RPMI7951 (cell line): ENCODE measurements at regions not wholly inside any gene's neighbourhood (a gene's known extent, or its start where the extent isn't known, plus 50 kb on each side); places are given as distances from the start of the nearest gene placed in this dataset.

Experiments used
- DNase-seq: peaks from one replicate; pipeline ENCODE4 v3.0.0-alpha.2; 2012; ENCODE audit warnings: low read depth

- DNase-seq: peak; percentile 61
These were observed 118.9 kb upstream of the SSTR4 start for GRCh38 chr20:22916021-22916842.

DNA sequence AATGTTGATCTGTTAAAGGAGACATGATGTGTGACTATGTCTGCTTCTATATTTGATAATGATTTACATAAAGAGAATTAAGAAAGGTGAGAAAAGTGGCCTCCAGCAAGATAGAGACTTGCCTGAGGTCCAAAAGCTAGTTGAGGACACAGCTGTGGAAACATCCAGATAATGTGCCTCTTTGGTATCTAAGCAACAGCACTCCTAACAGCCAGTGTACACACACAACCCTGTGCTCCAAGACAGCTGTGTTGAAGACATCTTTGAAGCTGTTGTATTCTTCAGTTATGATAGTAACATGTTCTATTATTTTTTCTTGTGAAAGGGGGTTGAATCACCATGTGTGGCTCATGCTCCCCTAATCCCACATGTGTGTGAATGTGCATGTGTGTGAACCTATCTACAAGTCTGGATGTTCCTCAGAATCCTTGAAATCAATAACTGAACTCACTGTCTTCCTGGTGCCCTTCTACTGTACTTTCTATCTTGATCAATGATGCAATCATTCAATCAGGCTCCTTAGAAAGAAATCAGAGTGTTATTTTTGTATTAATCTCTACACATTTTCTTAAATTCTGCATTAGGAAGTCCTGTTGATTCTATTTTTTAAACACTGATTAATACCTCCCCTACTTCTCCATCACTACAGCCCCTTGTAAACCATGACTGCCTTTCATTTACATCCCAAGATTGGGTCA is 116.7 kb upstream of the SSTR4 start:
- peak; percentile 53 for DNase-seq

DNA sequence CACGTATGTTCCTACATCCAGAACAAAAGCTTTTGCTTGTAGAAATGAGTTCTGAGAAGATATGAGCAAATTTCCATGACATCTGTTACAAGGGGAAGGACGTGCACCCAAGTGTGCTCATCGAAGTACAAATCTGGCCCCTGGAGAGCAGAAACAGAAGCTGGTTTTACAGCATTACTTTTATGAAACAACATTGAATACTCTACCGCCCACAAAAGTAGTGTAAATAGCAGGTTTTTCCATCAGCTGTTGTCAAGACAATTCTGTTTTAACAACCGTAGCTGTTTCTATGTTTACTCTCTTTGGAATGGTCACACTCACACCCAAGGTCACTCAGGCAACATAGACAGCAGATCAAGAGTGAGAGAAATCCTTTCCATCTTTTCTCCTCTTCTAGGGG is 114.2 kb upstream of the SSTR4 start:
- DNase-seq: peak; percentile 32

- DNase-seq: peak; percentile 98
These were observed 113.3 kb upstream of the SSTR4 start for GRCh38 chr20:22921595-22922421.

DNA sequence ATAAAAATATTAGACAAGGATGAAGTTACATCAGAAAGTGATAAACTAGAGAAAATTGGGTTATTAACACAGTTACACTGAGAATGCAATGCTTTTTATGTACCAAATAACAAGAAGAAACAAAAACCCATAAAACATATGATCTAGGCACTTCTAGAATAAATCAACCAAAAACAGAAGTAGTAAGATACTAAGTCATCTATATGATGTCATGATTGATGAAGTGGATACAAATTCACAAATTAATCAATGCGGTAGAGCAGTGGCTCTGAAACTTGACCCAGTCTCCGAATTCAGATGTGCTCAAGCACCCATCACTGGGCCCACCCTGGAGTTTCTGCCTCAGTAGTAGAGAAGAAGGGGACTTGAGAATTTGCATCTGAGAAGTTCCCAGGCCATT is 112.1 kb upstream of the SSTR4 start:
- no peak for DNase-seq

- DNase-seq: peak; percentile 62
These were observed 110.9 kb upstream of the SSTR4 start for GRCh38 chr20:22924046-22924737.

- peak; percentile 9 for DNase-seq
These were observed 110.0 kb upstream of the SSTR4 start for GRCh38 chr20:22924949-22925612.

DNA sequence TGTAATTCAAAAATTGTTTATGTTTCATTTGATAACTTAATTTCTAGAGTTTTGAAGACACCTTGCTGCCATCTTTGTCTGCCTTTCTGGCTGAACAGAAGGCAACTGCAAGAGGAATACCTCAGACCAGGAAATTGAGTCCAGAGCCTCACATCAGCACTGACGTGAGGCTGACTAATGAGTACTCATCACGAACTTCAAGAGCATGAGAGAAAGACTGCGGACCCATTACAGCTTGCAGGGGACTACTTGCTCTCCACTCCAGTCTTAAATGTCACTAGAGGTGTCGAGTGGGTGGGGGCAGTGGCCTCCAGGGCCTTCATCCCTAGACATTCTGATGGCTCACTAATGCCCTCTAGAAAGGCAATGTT is 109.5 kb upstream of the SSTR4 start:
- peak; percentile 58 for DNase-seq

DNA sequence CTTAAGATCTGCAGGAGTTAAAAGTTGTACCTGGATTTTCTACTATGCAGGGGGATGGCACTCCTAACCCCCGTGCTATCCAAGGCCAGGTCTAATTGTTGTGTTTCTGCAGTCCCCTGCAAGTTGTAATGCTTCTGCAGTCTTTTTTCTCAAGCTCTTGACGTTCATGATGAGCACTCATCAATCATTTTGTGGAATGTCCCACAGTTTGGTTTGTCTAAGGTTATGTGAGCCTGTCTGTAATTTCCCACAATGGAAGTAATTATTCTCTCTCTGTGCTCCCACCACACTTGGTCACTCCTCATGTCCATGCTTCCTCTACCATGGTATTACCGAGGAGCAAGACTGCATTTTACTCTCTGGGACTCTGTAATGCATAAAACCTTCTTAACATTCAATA is 107.6 kb upstream of the SSTR4 start:
- peak; percentile 11 for DNase-seq

GRCh38 chr20:22928679-22929078 is 106.4 kb upstream of the SSTR4 start:
- DNase-seq: no peak

GRCh38 chr20:22929661-22930060 is 105.5 kb upstream of the SSTR4 start:
- DNase-seq: no peak

GRCh38 chr20:22931653-22932608 is 103.2 kb upstream of the SSTR4 start:
- no peak for DNase-seq

- DNase-seq: no peak
These were observed 95.9 kb upstream of the SSTR4 start for GRCh38 chr20:22939181-22939580.

DNA sequence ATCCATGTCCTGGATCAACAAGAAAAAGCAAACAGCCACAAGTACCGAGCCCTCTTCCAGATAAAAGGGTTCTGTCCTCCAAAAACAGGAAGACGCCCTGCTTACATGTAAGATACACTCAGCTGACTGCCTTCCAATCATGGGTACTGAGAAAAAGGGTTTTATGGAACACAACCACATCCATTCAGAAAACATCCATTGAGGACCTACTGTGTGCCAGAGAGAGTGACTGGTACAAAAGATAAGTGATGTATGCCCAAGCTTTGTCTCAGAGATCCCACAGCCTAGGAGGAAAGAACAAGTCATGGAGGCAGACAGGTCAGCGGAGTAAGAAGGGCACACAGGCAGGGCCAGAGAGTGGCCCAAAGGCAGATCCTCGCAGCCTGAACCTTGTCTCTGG is 94.8 kb upstream of the SSTR4 start:
- no peak for DNase-seq

DNA sequence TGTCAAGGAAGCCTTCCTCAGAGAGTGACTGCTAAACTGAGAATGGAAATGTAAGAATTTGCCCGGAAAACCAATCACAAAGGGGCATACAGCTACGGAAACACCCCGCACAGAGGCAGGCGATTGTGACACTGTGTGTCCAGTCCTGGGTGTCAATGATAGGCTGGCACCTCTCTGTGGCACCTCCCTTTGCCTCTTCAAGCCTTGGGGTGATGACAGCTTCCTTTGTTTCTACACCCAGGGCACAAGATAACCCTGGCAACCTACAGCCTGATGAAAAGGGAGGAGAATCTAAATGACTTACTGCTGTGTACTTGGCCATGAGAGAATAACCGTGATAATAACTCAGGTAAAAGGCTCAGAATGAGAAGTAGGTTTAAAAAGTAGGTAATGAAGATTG is 93.6 kb upstream of the SSTR4 start:
- no peak for DNase-seq

DNA sequence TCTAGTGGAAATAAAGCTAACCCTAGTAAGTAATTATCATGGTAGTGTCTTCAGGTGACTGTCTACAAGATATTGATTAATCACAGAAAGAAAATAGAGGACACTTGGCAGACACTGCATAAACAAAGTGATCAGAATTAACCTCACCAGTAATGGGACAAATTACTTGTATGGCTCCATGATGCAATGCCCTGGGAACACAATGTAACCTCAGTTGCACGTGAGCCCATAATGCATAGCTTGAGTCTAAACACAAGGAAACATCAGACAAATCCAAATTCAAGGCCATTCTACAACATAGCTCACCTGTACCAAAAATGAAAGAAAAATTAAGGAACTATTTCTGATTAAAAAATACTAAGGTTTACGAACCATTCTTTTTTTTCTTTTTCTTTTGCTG is 92.4 kb upstream of the SSTR4 start:
- DNase-seq: no peak

- DNase-seq: no peak
These were observed 91.0 kb upstream of the SSTR4 start for GRCh38 chr20:22944062-22944461.

DNA sequence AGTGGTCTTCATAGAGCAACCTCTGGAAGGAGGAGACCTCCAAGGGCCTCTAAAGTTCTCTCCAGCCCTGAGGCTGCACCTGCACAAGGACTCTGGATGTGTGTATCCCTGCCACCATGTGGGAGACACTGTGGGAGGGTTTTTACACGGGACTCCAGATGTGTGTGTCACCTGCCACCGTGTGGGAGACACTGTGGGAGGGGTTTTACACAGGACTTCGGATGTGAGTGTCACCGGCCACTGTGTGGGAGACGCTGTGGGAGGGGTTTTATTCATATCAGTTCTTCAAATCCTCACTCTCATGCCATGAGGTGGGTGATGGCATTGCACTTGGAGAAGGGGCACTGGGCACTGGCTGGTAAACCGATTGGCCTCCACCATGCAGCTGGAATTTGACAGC is 90.2 kb upstream of the SSTR4 start:
- DNase-seq: no peak

- no peak for DNase-seq
These were observed 88.5 kb upstream of the SSTR4 start for GRCh38 chr20:22946596-22946995.
